ENCODE measurements at regions not wholly inside any gene's neighbourhood (a gene's known extent, or its start where the extent isn't known, plus 50 kb on each side); places are given as distances from the start of the nearest gene placed in this dataset.
"Not testable (repeated sequence)": the region's sequence is repeated elsewhere in the genome, so short reads cannot be mapped to it uniquely, and the experiment has no call there.

DNA sequence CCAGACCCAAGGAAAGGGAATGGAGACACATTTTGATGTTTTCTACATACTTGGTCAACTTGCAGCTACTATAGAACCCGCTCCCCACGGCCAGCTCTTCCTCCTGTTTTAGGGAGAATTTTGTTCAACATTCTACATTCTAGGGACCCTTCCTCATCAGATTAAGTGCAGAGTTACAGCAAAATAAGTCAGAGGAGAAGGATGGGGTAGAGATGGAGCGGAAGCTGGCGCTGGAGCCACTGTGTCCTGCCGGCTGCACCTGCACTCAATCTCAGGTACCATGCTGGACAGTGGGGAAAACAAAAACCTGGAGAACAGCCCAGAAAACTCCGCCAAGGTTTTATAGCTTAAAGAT lies 79.4 kb upstream of the EN2 start:
- Histone ChIP-seq H3K4me1 (ENCODE audit: control insufficient read depth, insufficient read depth, low read length) (peaks cover 6% of the 10 kb centered on the region), H3K27ac (ENCODE audit: low read length) (no peak overlapping the region), H3K9me3 (ENCODE audit: control insufficient read depth, insufficient read depth, low read length) (no peaks in the 10 kb centered on the region), H3K36me3 (ENCODE audit: control insufficient read depth, insufficient read depth, low read length) (no peaks in the 10 kb centered on the region), H3K27me3 (ENCODE audit: control insufficient read depth, insufficient read depth, low read length) (peaks cover 97% of the 10 kb centered on the region), H3K4me3 (ENCODE audit: low read length) (no peak overlapping the region)
- no peak for DNase-seq (ENCODE audit: low read depth, low spot score)
- WGBS (ENCODE audit: insufficient coverage, insufficient read length): no CpG with 5 or more reads among the region's 6 CpGs

- peaks cover 97% of the 10 kb centered on the region for H3K27me3 ChIP-seq (ENCODE audit: control insufficient read depth, insufficient read depth, low read length)
- no peak for DNase-seq (ENCODE audit: low read depth, low spot score)
- WGBS (ENCODE audit: insufficient coverage, insufficient read length): no CpG with 5 or more reads among the region's 10 CpGs
Measured at GRCh38 chr7:155378959-155379871, 78.7 kb upstream of the EN2 start.

DNA sequence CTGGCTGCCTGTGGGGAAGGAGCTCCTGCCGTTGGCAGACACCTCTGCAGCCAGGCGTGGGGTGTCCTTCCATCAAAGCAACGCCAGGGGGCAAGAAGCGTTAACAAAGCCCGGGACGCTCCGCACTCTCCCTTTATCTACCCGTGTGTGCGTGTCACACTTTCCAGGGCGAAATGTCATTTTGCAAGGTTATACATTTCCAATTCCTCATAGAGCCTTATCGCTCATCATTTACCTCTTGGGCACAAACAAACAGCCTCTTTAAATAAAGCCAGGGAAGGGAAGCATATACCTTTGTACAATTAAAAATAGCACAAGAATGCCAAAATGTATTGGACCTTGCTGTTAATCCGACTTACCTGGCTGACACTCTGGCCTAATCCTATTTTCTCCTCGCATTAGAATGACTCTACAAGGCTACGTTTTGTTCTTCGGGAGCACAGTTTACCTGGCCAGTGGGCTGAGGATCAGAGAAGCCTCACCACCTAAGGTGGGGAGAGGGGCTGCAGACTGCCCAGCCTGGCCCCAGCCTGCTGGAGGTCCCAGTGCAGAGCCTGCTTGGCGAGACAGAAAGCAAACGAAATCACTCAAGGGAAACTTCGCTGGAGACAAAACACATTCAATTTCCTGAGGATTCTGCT lies 77.6 kb upstream of the EN2 start:
- Histone ChIP-seq H3K27ac (ENCODE audit: low read length) (no peak overlapping the region), H3K4me3 (ENCODE audit: low read length) (no peak overlapping the region), H3K27me3 (ENCODE audit: control insufficient read depth, insufficient read depth, low read length) (peaks cover 92% of the 10 kb centered on the region), H3K9me3 (ENCODE audit: control insufficient read depth, insufficient read depth, low read length) (no peaks in the 10 kb centered on the region), H3K36me3 (ENCODE audit: control insufficient read depth, insufficient read depth, low read length) (no peaks in the 10 kb centered on the region), H3K4me1 (ENCODE audit: control insufficient read depth, insufficient read depth, low read length) (peaks cover 6% of the 10 kb centered on the region)
- WGBS (ENCODE audit: insufficient coverage, insufficient read length): no CpG with 5 or more reads among the region's 18 CpGs
- DNase-seq (ENCODE audit: low read depth, low spot score): peak; percentile 52

More at GRCh38 chr7:155378959-155379871, 78.7 kb upstream of the EN2 start:
- no peaks in the 10 kb centered on the region for H3K36me3 ChIP-seq (ENCODE audit: control insufficient read depth, insufficient read depth, low read length)
- H3K9me3 ChIP-seq (ENCODE audit: control insufficient read depth, insufficient read depth, low read length): no peaks in the 10 kb centered on the region
- no peak overlapping the region for H3K27ac ChIP-seq (ENCODE audit: low read length)
- H3K4me3 ChIP-seq (ENCODE audit: low read length): no peak overlapping the region
- peaks cover 6% of the 10 kb centered on the region for H3K4me1 ChIP-seq (ENCODE audit: control insufficient read depth, insufficient read depth, low read length)

DNA sequence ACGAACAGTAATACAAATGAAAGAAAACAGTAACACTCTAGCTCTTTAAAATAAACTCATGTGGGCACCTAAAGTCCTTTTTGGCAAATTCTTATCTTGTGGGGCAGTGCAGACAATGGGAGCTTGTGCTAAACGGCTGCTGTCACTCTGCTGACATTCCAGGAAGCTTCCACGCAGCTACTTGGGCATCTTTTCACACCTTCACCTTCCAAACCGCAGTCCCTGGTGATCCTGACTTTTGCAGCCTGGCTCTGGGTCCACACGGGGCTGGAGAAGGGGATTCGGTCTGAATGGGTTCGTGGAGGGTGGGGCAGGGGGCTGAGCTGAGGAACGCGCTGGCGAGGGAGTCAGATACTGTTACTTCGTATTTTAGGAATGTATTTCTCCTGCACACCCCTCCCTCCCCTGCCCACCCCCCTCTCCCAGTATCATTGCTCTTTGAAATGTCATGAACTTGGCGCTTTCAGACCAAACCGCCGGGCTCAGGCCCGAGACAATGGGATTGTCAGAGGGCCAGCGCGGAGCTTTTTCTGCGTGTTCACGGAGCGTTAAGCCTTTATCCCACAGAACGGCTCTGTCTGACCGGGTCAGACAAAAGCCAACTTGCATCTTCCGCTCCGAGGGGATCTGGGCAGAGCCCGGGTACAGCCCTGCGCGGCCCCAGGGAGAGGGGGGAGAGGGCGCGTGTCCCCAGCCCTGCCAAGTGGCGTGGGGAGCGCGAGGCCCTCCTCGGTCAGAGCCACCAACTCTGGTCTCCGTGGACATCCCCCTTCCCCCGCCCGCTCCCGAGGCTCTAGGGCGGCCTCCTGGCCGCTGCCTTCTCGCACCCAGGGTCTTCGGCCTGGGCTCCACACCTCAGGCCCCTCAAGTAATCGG lies 76.7 kb upstream of the EN2 start:
- no peaks in the 10 kb centered on the region for H3K36me3 ChIP-seq (ENCODE audit: control insufficient read depth, insufficient read depth, low read length)
- H3K4me1 ChIP-seq (ENCODE audit: control insufficient read depth, insufficient read depth, low read length): peaks cover 6% of the 10 kb centered on the region
- no peak overlapping the region for H3K27ac ChIP-seq (ENCODE audit: low read length)
- no peak overlapping the region for H3K4me3 ChIP-seq (ENCODE audit: low read length)
- DNase-seq (ENCODE audit: low read depth, low spot score): no peak
- WGBS (ENCODE audit: insufficient coverage, insufficient read length): no CpG with 5 or more reads among the region's 42 CpGs
- H3K27me3 ChIP-seq (ENCODE audit: control insufficient read depth, insufficient read depth, low read length): peaks cover 83% of the 10 kb centered on the region
- H3K9me3 ChIP-seq (ENCODE audit: control insufficient read depth, insufficient read depth, low read length): no peaks in the 10 kb centered on the region

DNA sequence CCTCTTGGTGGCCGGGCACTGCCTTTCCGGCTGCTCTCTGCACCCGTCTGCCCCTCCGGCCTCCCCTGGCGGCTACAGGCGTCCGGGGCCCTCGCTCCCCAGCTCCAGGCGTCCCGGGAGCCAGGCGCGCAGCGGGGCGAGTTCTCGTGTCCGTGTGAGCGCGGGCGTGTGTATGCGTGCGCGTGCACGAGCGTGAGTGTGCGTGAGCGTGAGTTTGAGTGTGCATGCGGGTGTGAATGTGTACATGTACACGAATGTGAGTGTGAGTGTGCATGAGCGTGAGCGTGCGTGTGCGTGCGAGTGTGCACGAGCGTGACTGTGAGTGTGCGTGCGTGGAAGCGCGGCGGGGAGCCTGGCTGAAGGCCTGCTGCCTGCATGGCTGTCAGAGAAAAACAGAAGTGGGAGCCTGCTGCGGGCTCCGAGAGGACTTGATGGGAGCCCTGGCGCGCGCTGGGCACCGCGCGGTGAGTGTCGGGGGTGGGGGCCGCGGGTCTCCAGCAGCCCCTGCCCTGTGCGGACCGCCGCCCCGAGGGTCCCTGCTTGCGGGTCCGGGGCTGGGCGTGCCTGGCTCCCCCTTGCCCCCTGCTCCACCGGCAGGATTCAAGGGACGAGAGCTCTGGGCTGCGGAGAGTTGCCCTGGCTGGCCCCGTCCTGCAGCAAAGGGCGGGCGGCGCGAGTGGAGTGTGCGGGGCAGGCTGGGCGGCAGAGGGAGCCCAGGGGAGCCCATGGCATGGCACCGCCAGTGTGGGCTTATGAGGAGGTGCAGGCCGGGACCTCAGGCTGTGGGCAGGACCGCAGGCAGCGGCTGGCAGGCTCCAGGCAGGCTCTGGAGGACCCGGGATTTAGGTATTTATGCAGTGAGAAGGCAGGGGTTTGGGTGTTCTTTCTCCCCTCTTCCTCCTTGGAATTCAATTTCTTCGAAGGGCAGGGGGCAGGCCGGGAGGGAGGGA lies 75.8 kb upstream of the EN2 start:
- Histone ChIP-seq H3K36me3 (ENCODE audit: control insufficient read depth, insufficient read depth, low read length) (no peaks in the 10 kb centered on the region; the same call in 1 of the 2 replicates), H3K4me3 (ENCODE audit: low read length) (no peak overlapping the region), H3K27me3 (ENCODE audit: control insufficient read depth, insufficient read depth, low read length) (peaks cover 75% of the 10 kb centered on the region), H3K27ac (ENCODE audit: low read length) (no peak overlapping the region), H3K9me3 (ENCODE audit: control insufficient read depth, insufficient read depth, low read length) (no peaks in the 10 kb centered on the region), H3K4me1 (ENCODE audit: control insufficient read depth, insufficient read depth, low read length) (peaks cover 6% of the 10 kb centered on the region)
- DNase-seq (ENCODE audit: low read depth, low spot score): no peak
- no CpG with 5 or more reads among the region's 75 CpGs for WGBS (ENCODE audit: insufficient coverage, insufficient read length)

DNA sequence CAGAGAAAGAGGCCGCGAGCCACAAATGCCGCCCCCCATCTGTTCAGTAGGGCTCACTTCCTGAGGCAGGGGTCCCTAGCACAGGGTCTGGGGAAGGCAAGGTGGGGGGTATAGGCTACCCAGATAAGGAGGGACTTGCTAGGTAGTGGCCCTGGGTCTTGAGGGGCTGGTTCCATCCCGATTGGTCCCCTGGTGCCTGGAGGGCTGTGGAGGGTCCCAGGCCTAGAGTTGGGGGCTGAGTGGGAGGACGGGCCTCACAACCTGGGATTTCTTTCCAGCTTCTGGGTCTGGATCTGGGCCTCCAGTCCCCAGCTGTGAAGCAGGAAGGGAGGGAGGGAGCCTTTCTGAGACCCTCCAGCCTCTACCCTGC lies 75.1 kb upstream of the EN2 start:
- WGBS (ENCODE audit: insufficient coverage, insufficient read length): no CpG with 5 or more reads among the region's 5 CpGs
- Histone ChIP-seq H3K4me3 (ENCODE audit: low read length) (no peak overlapping the region), H3K9me3 (ENCODE audit: control insufficient read depth, insufficient read depth, low read length) (no peaks in the 10 kb centered on the region), H3K27ac (ENCODE audit: low read length) (no peak overlapping the region), H3K27me3 (ENCODE audit: control insufficient read depth, insufficient read depth, low read length) (peaks cover 68% of the 10 kb centered on the region), H3K36me3 (ENCODE audit: control insufficient read depth, insufficient read depth, low read length) (no peaks in the 10 kb centered on the region; the same call in 1 of the 2 replicates), H3K4me1 (ENCODE audit: control insufficient read depth, insufficient read depth, low read length) (peaks cover 6% of the 10 kb centered on the region)
- DNase-seq (ENCODE audit: low read depth, low spot score): no peak

DNA sequence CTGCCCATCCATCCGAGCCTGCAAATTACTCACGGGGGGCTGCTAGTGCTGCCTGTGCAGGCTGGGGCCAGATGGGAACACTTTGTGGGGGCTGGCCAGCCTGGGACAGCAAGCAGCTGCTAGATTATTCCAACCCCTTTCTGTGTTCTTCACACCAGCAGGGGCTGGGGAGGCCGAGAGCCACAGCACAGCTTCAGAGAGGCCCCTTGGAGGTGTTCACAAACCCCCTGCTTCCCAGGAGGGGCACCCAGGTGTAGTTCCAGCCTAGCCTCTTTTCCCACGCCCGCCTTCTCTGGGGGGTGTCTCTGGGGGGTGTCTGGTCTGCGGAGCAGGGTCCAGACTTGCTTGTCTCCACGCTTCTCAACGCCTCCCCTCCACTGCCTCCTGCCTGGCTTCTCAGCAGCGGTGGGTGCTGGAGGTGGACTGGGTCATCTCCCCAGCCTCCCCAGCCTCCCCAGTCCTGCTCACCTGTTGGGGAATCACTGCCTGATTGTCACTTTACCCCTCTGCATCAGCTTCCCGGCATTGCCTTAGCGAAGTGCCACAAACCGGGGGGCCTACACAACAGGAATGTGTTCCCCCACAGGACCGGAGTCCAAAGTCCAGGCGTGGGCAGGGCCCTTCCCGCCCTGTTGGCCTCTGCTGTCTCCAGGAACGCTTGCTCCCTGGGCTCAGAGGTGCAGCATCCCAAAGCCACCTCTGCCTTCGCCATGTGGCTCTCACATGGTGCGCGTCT lies 74.0 kb upstream of the EN2 start:
- Histone ChIP-seq H3K36me3 (ENCODE audit: control insufficient read depth, insufficient read depth, low read length) (no peaks in the 10 kb centered on the region; the same call in 1 of the 2 replicates), H3K9me3 (ENCODE audit: control insufficient read depth, insufficient read depth, low read length) (no peaks in the 10 kb centered on the region), H3K27me3 (ENCODE audit: control insufficient read depth, insufficient read depth, low read length) (peaks cover 57% of the 10 kb centered on the region), H3K4me3 (ENCODE audit: low read length) (no peak overlapping the region), H3K4me1 (ENCODE audit: control insufficient read depth, insufficient read depth, low read length) (peaks cover 6% of the 10 kb centered on the region), H3K27ac (ENCODE audit: low read length) (no peak overlapping the region)
- no peak for DNase-seq (ENCODE audit: low read depth, low spot score)
- WGBS (ENCODE audit: insufficient coverage, insufficient read length): no CpG with 5 or more reads among the region's 19 CpGs

DNA sequence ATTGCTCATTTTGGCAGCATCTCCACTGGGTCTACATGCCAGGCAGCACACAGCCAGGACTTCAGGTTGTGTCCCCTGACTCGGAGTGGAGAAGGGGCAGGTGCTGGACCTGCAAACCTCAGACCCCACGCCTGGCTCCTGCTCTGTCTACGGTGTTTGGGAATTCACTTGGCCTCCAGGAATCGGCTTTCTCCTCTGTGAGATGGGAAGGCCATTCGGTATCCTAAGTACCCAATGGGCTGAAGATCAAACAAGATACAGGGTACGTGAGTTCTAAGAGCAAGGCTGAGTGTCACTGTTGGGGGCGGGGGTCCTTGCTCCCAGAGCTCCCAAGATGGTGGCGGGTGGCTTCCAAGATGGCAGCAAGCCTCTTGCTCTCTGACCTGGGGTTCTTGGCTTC lies 73.2 kb upstream of the EN2 start:
- no peak overlapping the region for H3K4me3 ChIP-seq (ENCODE audit: low read length)
- H3K27me3 ChIP-seq (ENCODE audit: control insufficient read depth, insufficient read depth, low read length): peaks cover 49% of the 10 kb centered on the region
- H3K4me1 ChIP-seq (ENCODE audit: control insufficient read depth, insufficient read depth, low read length): peaks cover 6% of the 10 kb centered on the region
- no peaks in the 10 kb centered on the region for H3K9me3 ChIP-seq (ENCODE audit: control insufficient read depth, insufficient read depth, low read length)
- WGBS (ENCODE audit: insufficient coverage, insufficient read length): no CpG with 5 or more reads among the region's 8 CpGs
- H3K36me3 ChIP-seq (ENCODE audit: control insufficient read depth, insufficient read depth, low read length): no peaks in the 10 kb centered on the region; the same call in 1 of the 2 replicates
- DNase-seq (ENCODE audit: low read depth, low spot score): no peak
- H3K27ac ChIP-seq (ENCODE audit: low read length): no peak overlapping the region

DNA sequence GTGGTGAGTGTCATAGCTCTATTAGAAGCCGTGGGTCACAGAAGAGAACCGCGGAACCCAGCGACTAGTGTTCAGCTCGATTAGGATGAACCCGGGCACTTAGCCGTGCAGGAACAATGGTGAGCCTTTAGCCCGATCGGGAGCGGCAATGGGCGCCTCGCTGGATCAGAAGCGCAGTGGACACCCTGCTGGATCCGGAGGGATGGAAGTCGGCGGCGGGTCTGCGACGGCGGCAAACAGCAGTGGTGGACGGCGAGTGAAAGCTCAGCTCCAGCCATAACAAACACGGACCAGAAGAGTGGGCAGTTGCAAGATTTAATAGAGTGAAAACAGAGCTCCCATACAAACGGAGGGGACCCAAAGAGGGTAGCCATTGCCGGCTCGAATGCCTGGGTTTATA lies 72.7 kb upstream of the EN2 start:
- H3K9me3 ChIP-seq (ENCODE audit: control insufficient read depth, insufficient read depth, low read length); H3K36me3 ChIP-seq (ENCODE audit: control insufficient read depth, insufficient read depth, low read length); DNase-seq (ENCODE audit: low read depth, low spot score); H3K4me1 ChIP-seq (ENCODE audit: control insufficient read depth, insufficient read depth, low read length); H3K27ac ChIP-seq (ENCODE audit: low read length); H3K4me3 ChIP-seq (ENCODE audit: low read length): not testable (repeated sequence)
- no CpG with 5 or more reads among the region's 26 CpGs for WGBS (ENCODE audit: insufficient coverage, insufficient read length)
- H3K27me3 ChIP-seq (ENCODE audit: control insufficient read depth, insufficient read depth, low read length): peaks cover 48% of the 10 kb centered on the region
